NCI-H226 (cell line): ENCODE measurements at regions not wholly inside any gene's neighbourhood (a gene's known extent, or its start where the extent isn't known, plus 50 kb on each side); places are given as distances from the start of the nearest gene placed in this dataset.

Source experiments
- DNase-seq: peaks from one replicate; pipeline ENCODE4 v3.0.0-alpha.2; 2015

DNA sequence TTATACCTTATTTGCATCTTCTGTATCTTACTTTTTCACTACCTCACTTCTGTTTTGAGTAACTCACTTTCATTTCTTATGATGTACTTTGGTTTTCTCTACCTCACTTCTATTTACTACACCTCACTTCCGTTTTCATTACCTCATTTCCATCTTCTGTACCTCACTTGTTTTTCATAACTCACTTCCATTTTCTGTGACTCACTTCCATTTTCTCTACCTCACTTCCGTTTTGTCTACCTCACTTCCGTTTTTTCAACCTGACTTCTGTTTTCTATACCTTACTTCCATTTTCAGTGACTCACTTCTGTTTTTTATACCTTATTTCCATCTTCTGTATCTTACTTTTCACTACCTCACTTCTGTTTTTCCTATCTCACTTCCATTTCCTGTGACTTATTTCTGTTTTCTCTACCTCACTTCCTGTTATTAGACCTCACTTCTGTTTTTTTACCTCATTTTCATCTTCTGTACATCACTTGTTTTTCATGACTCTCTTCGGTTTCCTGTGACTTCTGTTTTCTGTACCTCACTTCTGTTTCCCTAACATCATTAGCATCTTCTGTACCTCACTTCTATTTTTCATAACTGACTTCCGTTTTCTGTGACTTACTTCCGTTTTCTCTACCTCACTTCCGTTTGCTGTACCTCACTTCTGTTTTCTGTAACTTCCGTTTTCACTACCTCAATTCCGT is 493.1 kb upstream of the AKR1E2 start:
- DNase-seq = no peak

- DNase-seq = no peak
These were observed 494.9 kb upstream of the AKR1E2 start for GRCh38 chr10:4331150-4331549.

GRCh38 chr10:4330636-4331035 is 495.4 kb upstream of the AKR1E2 start:
- no peak for DNase-seq

DNA sequence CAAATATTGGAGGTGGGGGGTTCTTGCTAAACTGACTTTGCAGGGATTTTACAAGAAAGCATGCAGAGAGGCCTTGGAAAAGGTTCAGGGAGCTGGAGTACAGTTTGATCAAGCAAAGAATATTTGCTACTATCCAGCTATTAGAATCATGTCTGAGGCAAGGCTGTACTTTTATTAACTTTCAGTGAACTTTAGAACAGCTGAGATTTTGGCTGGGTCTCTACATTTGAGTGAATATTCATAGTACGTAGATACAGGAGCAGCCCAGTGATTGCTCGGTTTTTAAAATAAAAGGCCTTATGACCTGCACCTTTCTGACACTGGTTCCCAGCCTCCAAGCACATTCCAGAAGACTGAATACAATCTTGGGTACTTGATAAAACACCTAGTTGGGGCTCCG is 496.8 kb upstream of the AKR1E2 start:
- DNase-seq = no peak

DNA sequence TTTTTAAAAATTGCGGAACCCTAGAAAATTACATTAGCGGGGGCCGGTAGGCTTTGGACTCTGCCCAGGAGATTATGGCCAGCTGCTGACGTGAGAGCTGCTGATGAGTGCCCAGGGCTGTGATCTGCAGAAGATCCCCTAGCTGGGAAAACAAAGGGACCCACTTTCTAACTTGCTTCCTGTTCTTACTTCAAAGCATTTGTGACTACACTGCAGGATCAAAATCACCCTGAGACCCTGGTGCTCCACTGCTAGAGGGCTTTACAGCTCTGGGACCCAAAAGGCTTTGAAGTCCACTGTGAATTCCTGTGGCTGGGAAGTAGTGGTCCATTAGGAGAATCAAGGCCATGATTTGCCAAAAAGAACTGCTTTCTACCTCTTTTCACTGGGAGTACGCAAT is 499.4 kb upstream of the AKR1E2 start:
- no peak for DNase-seq

DNA sequence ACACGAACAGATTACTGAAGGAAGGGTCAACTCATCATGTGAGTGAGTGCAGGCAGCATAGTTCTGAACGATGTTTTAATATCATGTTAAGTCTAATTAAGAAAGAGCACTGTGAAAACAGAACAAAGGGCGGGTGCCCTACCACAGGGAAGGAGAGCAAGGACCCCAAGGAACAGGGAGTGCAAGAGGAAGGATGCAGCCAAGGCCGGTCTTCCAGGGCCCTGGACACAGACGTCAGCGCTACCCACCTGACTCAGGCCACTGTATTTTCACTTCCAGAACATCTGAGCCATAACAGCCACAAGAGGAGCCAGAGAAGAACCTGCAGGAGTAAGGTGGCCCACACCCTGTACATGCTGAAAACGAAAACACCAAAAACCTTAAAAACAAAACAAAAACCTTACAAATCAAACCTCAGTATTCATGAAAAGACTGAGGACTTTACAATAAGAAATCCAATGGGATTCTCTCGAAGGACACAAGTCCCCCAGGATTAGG is 506.1 kb upstream of the AKR1E2 start:
- no peak for DNase-seq

DNA sequence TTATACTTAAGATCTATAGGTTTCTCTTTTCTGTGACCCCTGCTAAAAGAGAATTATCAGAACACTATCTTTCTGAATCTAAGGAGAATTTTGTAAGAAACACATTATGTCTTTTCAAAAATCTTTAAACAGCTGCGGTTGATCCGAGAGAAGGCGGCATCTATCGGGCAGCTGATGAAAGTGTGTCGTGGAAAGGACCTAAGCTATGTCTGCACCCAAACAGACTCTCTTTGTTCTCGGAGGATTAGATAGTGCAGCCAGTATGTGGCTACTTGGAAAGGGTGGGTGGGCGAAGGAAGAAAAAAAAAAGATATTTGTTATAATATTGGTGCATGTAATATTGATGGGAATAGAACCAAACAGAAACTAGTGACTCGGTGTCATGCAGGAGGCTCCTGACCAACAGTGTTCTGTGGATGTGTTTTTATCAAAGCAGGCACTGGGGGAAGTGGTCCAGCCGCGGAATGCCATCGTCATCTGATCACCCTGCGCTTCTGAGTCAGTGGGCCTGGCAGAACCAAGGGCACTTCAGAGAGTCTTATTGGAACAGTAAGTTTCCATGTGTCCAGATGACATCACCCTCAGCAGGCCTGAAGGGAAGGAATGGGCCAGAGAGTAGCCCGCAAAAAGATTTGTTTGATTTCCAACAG is 509.7 kb upstream of the AKR1E2 start:
- no peak for DNase-seq

DNA sequence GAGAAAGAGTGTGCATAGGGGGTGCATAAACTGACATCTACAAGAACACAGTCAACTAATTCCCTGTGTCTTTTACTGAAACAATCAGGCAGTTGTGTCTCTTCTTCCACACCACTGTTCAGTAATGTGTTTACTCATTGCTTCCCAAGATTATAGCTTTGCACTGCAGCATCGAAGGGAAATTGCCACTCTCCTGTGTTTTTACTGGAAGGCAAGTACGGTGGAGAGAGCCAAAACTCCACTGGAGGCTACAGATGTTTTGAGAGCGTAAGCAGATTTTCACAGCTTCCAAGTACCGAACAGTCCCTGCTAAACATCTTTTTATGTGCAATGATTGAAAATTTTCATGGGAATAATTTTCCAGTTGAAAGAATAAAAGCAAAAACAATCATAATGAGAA is 510.5 kb upstream of the AKR1E2 start:
- no peak for DNase-seq

DNA sequence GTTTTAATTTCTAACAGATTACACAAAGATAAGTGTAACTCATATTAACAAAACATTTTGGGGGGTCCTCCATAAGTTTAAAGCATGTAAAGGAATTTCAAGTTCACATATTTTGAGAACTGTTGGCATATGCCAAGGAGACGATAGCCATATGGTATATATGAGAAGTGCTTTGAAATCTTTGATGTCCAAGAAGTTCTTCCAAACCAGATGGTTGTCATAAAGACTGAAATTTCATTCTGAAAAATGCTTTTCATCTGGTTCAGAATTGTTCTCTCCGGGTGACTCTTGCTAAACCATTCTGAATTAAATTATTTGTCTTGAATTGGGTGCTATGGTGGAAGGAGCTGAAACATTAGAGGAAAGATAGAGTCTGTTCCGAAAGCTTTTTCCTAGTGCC is 513.0 kb upstream of the AKR1E2 start:
- no peak for DNase-seq

DNA sequence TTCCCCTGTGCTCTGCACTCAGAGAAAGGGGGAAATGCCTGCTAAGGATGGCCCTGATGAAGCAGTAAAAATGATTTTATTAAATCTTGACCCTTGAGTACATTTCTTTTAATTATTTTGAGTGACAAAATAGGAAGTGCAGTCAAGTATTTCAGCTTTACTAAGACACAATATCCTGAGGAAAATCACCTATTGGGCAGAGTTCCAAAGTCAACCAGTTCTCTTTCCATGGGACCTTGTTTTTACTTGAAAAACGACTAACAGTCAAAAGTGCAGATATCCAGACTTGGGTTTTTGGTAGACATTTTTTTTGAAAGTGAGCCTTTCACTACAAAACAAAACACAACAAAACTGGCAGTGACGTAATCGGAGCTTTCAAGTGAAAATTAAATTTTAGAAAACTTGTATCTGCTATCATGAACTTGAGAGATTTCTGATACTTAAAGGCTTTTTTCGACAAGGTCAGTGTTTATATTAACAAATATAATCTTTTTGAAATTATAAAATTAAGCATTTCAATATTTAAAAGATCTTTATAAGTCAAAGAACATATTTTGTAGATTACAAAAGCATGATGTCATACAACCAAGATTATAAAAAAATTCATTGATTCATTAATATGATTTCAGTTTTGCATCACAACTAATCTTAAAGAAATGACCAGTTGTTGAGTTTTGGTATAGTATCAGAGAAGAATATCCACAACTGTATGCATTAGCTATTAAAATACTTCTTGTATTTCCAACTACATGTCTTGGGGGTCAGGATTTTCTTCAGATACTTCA is 513.8 kb upstream of the AKR1E2 start:
- no peak for DNase-seq

DNA sequence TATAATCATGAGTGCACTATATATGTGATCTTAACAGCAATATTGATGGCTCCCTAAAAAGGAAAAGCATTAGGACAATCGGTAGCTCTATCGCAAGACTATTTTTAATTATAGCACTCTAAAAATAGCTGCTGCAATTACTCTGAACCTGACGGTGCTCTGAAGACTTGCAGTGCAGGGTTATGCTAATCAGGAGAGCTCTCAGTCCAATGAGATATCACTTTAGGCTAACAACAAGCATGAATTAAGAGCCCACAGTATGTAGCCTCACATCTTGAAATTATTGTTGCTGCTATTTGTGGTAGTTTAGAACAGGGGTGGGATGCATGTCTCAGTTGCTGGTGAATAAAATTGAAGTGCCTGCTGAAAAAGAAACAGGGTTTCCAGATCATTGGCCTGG is 515.8 kb upstream of the AKR1E2 start:
- DNase-seq = no peak

DNA sequence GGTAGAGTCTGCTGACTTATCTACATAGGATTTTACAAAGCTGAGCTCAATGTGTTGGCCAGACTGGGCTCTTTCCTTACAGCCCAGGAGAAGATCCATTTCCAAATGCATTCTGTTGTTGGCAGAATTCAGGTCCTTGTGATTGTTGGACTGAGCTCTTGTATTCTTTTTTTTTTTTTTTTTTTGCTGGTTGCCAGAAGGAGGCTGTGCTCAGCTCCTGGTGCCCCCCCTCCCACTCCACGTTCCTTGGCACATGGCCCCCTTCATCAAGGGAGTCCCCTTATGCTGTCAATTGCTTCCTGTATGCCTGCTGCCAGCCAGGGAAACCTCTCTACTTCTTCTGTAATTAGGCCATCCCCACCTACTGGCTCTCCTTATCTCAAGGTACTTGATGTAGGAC is 518.1 kb upstream of the AKR1E2 start:
- DNase-seq = no peak

- DNase-seq = no peak
These were observed 519.1 kb upstream of the AKR1E2 start for GRCh38 chr10:4306871-4307270.

DNA sequence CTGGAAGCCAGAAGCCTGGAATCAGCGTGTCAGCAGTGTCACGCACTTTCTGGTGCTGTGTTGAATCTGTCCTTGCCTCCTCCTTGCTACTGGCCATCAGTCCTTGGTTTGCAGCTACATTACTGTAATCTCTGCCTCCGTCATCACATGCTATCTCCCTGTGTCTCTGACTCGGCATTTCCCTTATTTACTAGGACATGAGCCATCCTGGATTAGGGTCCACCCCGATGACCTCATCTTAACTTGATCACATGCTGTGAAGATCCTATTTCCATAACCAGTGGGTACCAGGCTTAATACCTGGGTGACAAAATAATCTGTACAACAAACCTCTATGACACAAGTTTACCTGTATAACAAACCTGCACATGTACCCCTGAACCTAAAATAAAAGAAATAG is 518.0 kb upstream of the KLF6 start:
- peak; percentile 1 for DNase-seq

- no peak for DNase-seq
These were observed 516.5 kb upstream of the KLF6 start for GRCh38 chr10:4301291-4302045.

GRCh38 chr10:4296161-4296560 is 511.2 kb upstream of the KLF6 start:
- no peak for DNase-seq

DNA sequence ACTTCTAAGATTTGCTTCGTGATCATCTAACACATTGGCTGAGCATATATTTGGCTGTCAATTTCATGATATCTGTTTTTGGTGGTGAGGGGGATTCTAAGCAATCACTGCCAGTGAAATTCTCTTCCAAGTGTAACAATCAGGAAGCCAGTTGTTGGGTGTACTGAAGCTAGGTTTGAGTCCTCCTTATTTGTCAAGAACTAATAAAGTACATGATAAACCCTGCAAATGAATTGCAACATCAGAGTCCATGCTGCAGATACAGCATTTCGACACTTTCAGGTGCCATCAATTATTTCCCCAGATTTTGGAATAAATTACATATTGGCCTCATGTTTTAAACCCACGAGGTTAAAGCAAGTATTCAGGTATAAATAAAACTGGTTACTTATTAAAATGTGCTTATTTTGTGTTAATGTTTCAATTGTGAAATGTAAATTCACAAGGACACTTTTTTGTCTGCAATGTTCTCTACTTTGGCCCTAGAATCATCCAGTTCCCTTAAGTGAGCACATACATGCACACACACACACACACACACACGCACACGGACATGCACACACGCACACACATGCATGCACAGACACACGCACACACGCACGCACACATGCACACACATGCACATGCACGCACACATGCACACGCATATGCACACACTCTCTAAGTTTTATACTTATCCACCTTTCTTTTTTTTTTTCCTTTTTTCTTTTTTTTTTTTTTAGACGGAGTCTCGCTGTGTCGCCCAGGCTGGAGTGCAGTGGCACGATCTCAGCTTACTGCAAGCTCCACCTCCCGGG is 510.2 kb upstream of the KLF6 start:
- DNase-seq = no peak

- no peak for DNase-seq
These were observed 509.3 kb upstream of the KLF6 start for GRCh38 chr10:4294271-4294670.

GRCh38 chr10:4291990-4292389 is 507.0 kb upstream of the KLF6 start:
- DNase-seq = no peak

DNA sequence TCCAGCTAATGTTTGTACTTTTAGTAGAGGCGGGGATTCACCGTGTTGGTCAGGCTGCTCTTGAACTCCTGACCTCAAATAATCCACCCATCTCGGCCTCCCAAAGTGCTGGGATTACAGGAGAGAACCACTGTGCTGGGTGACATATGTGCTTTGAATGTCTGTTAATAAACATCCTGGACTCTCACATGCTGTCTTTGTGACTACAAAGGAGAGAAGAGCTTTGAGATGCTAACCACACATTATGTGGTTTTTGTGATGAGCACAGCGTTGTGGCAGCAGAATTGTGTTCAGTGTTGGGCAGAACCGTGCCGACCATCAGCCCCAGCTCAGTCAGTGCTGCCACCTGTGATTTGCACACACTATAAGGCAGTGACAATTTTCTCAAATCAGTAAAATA is 500.1 kb upstream of the KLF6 start:
- DNase-seq = no peak

GRCh38 chr10:4283846-4284610 is 499.0 kb upstream of the KLF6 start:
- DNase-seq = no peak

DNA sequence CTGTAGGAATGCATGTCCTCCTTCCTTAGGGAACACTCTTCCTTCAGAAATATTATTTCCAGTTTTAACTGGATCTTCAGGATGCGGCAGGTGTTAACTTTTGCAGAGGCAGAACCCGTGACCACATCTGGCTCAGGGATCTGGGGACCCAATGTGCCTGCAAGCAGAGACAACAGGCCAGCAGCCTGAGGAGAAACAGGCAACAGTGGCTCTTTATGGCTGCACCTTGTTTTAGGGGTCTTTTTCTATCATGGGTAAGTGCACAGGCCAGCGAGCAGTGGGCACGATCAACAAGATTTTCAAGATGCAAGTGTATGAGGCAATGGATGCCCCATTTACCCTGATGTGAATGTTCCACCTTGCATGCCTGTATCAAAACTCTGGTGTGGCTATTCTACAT is 497.5 kb upstream of the KLF6 start:
- DNase-seq = no peak
